ENCODE measurements at regions not wholly inside any gene's neighbourhood (a gene's known extent, or its start where the extent isn't known, plus 50 kb on each side); places are given as distances from the start of the nearest gene placed in this dataset.

GRCh38 chr14:103246070-103246469 is 88.0 kb upstream of the EIF5 start:
- TF ChIP-seq CTCF (IDR thresholded peaks at IDR 0.05) (no peak), POLR2A (IDR thresholded peaks at IDR 0.05) (no peak)
